ENCODE measurements at regions not wholly inside any gene's neighbourhood (a gene's known extent, or its start where the extent isn't known, plus 50 kb on each side); places are given as distances from the start of the nearest gene placed in this dataset.

- Histone ChIP-seq H3K4me3 (ENCODE audit: low read length) (no peak overlapping the region), H3K4me1 (ENCODE audit: control insufficient read depth, insufficient read depth, low read length) (no peaks in the 10 kb centered on the region), H3K36me3 (ENCODE audit: control insufficient read depth, insufficient read depth, low read length) (no peaks in the 10 kb centered on the region), H3K9me3 (replicated peaks; ENCODE audit: control insufficient read depth, low read depth, low read length) (no peaks in the 10 kb centered on the region), H3K27me3 (ENCODE audit: control insufficient read depth, insufficient read depth, low read length) (no peaks in the 10 kb centered on the region), H3K27ac (ENCODE audit: low read length) (no peak overlapping the region)
- WGBS (ENCODE audit: insufficient coverage), result 85% methylated on average over 3 of the region's 5 CpGs
- no peak for DNase-seq
Measured at GRCh38 chr18:66722671-66723070, 118.8 kb upstream of the CDH19 start.

GRCh38 chr18:66708646-66709045, 104.8 kb upstream of the CDH19 start:
- Histone ChIP-seq H3K4me3 (ENCODE audit: low read length) (no peak overlapping the region), H3K27ac (ENCODE audit: low read length) (no peak overlapping the region), H3K27me3 (ENCODE audit: control insufficient read depth, insufficient read depth, low read length) (no peaks in the 10 kb centered on the region), H3K9me3 (replicated peaks; ENCODE audit: control insufficient read depth, low read depth, low read length) (no peaks in the 10 kb centered on the region), H3K4me1 (ENCODE audit: control insufficient read depth, insufficient read depth, low read length) (no peaks in the 10 kb centered on the region), H3K36me3 (ENCODE audit: control insufficient read depth, insufficient read depth, low read length) (no peaks in the 10 kb centered on the region)
- whole genome bisulfite sequencing (ENCODE audit: insufficient coverage), result 71% methylated on average over 1 of the region's 1 CpG
- peak; percentile 23 for DNase-seq

- no peaks in the 10 kb centered on the region for H3K4me1 ChIP-seq (ENCODE audit: control insufficient read depth, insufficient read depth, low read length)
- no peaks in the 10 kb centered on the region for H3K27me3 ChIP-seq (ENCODE audit: control insufficient read depth, insufficient read depth, low read length)
- H3K4me3 ChIP-seq (ENCODE audit: low read length), result no peak overlapping the region
- 57% methylated on average over 1 of the region's 5 CpGs for WGBS (ENCODE audit: insufficient coverage)
- H3K9me3 ChIP-seq (replicated peaks; ENCODE audit: control insufficient read depth, low read depth, low read length), result no peaks in the 10 kb centered on the region
- H3K36me3 ChIP-seq (ENCODE audit: control insufficient read depth, insufficient read depth, low read length), result no peaks in the 10 kb centered on the region
- H3K27ac ChIP-seq (ENCODE audit: low read length), result no peak overlapping the region
- no peak for DNase-seq
Measured at GRCh38 chr18:66707473-66707872, 103.6 kb upstream of the CDH19 start.

- DNase-seq, result no peak
- no peaks in the 10 kb centered on the region for H3K36me3 ChIP-seq (ENCODE audit: control insufficient read depth, insufficient read depth, low read length)
- H3K27ac ChIP-seq (ENCODE audit: low read length), result no peak overlapping the region
- no peaks in the 10 kb centered on the region for H3K9me3 ChIP-seq (replicated peaks; ENCODE audit: control insufficient read depth, low read depth, low read length)
- H3K4me3 ChIP-seq (ENCODE audit: low read length), result no peak overlapping the region
- H3K27me3 ChIP-seq (ENCODE audit: control insufficient read depth, insufficient read depth, low read length), result no peaks in the 10 kb centered on the region
- no peaks in the 10 kb centered on the region for H3K4me1 ChIP-seq (ENCODE audit: control insufficient read depth, insufficient read depth, low read length)
Measured at GRCh38 chr18:66695281-66695680, 91.4 kb upstream of the CDH19 start.

- Histone ChIP-seq H3K4me1 (ENCODE audit: control insufficient read depth, insufficient read depth, low read length) (no peaks in the 10 kb centered on the region), H3K36me3 (ENCODE audit: control insufficient read depth, insufficient read depth, low read length) (no peaks in the 10 kb centered on the region), H3K9me3 (replicated peaks; ENCODE audit: control insufficient read depth, low read depth, low read length) (no peaks in the 10 kb centered on the region), H3K4me3 (ENCODE audit: low read length) (no peak overlapping the region), H3K27me3 (ENCODE audit: control insufficient read depth, insufficient read depth, low read length) (no peaks in the 10 kb centered on the region), H3K27ac (ENCODE audit: low read length) (no peak overlapping the region)
- DNase-seq, result no peak
- WGBS (ENCODE audit: insufficient coverage), result no CpG with 5 or more reads among the region's 1 CpG
Measured at GRCh38 chr18:66694852-66695251, 91.0 kb upstream of the CDH19 start.

- Histone ChIP-seq H3K36me3 (ENCODE audit: control insufficient read depth, insufficient read depth, low read length) (no peaks in the 10 kb centered on the region), H3K4me3 (ENCODE audit: low read length) (no peak overlapping the region), H3K27me3 (ENCODE audit: control insufficient read depth, insufficient read depth, low read length) (no peaks in the 10 kb centered on the region), H3K9me3 (replicated peaks; ENCODE audit: control insufficient read depth, low read depth, low read length) (peaks cover 8% of the 10 kb centered on the region), H3K4me1 (ENCODE audit: control insufficient read depth, insufficient read depth, low read length) (no peaks in the 10 kb centered on the region), H3K27ac (ENCODE audit: low read length) (no peak overlapping the region)
- WGBS (ENCODE audit: insufficient coverage), result 83% methylated on average over 2 of the region's 5 CpGs
- DNase-seq, result no peak
Measured at GRCh38 chr18:66687635-66688034, 83.7 kb upstream of the CDH19 start.

GRCh38 chr18:66682855-66683322, 79.0 kb upstream of the CDH19 start:
- peak overlapping the region; percentile 14 for H3K4me3 ChIP-seq (ENCODE audit: low read length)

GRCh38 chr18:66676699-66677098, 72.8 kb upstream of the CDH19 start:
- H3K27me3 ChIP-seq (ENCODE audit: control insufficient read depth, insufficient read depth, low read length), result no peaks in the 10 kb centered on the region
- H3K36me3 ChIP-seq (ENCODE audit: control insufficient read depth, insufficient read depth, low read length), result no peaks in the 10 kb centered on the region
- H3K9me3 ChIP-seq (replicated peaks; ENCODE audit: control insufficient read depth, low read depth, low read length), result peaks cover 3% of the 10 kb centered on the region
- H3K4me1 ChIP-seq (ENCODE audit: control insufficient read depth, insufficient read depth, low read length), result no peaks in the 10 kb centered on the region
- H3K27ac ChIP-seq (ENCODE audit: low read length), result no peak overlapping the region
- 73% methylated on average over 3 of the region's 4 CpGs for WGBS (ENCODE audit: insufficient coverage)
- no peak for DNase-seq
- H3K4me3 ChIP-seq (ENCODE audit: low read length), result no peak overlapping the region

More at GRCh38 chr18:66682855-66683322, 79.0 kb upstream of the CDH19 start:
- Histone ChIP-seq H3K27ac (ENCODE audit: low read length) (no peak overlapping the region), H3K4me1 (ENCODE audit: control insufficient read depth, insufficient read depth, low read length) (no peaks in the 10 kb centered on the region), H3K9me3 (replicated peaks; ENCODE audit: control insufficient read depth, low read depth, low read length) (peaks cover 9% of the 10 kb centered on the region), H3K36me3 (ENCODE audit: control insufficient read depth, insufficient read depth, low read length) (no peaks in the 10 kb centered on the region), H3K27me3 (ENCODE audit: control insufficient read depth, insufficient read depth, low read length) (no peaks in the 10 kb centered on the region)
- WGBS (ENCODE audit: insufficient coverage), result 5% methylated on average over 3 of the region's 5 CpGs
- peak; percentile 45 for DNase-seq

GRCh38 chr18:66674286-66674685, 70.4 kb upstream of the CDH19 start:
- no peak for DNase-seq
- Histone ChIP-seq H3K4me1 (ENCODE audit: control insufficient read depth, insufficient read depth, low read length) (no peaks in the 10 kb centered on the region), H3K36me3 (ENCODE audit: control insufficient read depth, insufficient read depth, low read length) (no peaks in the 10 kb centered on the region), H3K27me3 (ENCODE audit: control insufficient read depth, insufficient read depth, low read length) (no peaks in the 10 kb centered on the region), H3K9me3 (replicated peaks; ENCODE audit: control insufficient read depth, low read depth, low read length) (peaks cover 3% of the 10 kb centered on the region), H3K4me3 (ENCODE audit: low read length) (no peak overlapping the region), H3K27ac (ENCODE audit: low read length) (no peak overlapping the region)
- WGBS (ENCODE audit: insufficient coverage), result 40% methylated on average over 1 of the region's 2 CpGs

- H3K4me3 ChIP-seq (ENCODE audit: low read length), result no peak overlapping the region
- no peaks in the 10 kb centered on the region for H3K27me3 ChIP-seq (ENCODE audit: control insufficient read depth, insufficient read depth, low read length)
- H3K27ac ChIP-seq (ENCODE audit: low read length), result no peak overlapping the region
- DNase-seq, result no peak
- H3K9me3 ChIP-seq (replicated peaks; ENCODE audit: control insufficient read depth, low read depth, low read length), result no peaks in the 10 kb centered on the region
- H3K36me3 ChIP-seq (ENCODE audit: control insufficient read depth, insufficient read depth, low read length), result no peaks in the 10 kb centered on the region
- H3K4me1 ChIP-seq (ENCODE audit: control insufficient read depth, insufficient read depth, low read length), result no peaks in the 10 kb centered on the region
Measured at GRCh38 chr18:66668706-66669105, 64.8 kb upstream of the CDH19 start.

- H3K27me3 ChIP-seq (ENCODE audit: control insufficient read depth, insufficient read depth, low read length), result no peaks in the 10 kb centered on the region
- H3K4me1 ChIP-seq (ENCODE audit: control insufficient read depth, insufficient read depth, low read length), result no peaks in the 10 kb centered on the region
- H3K27ac ChIP-seq (ENCODE audit: low read length), result no peak overlapping the region
- WGBS (ENCODE audit: insufficient coverage), result no CpG with 5 or more reads among the region's 4 CpGs
- no peaks in the 10 kb centered on the region for H3K9me3 ChIP-seq (replicated peaks; ENCODE audit: control insufficient read depth, low read depth, low read length)
- no peak for DNase-seq
- no peak overlapping the region for H3K4me3 ChIP-seq (ENCODE audit: low read length)
- H3K36me3 ChIP-seq (ENCODE audit: control insufficient read depth, insufficient read depth, low read length), result no peaks in the 10 kb centered on the region
Measured at GRCh38 chr18:66662632-66663031, 58.7 kb upstream of the CDH19 start.
